ENCODE measurements at regions not wholly inside any gene's neighbourhood (a gene's known extent, or its start where the extent isn't known, plus 50 kb on each side); places are given as distances from the start of the nearest gene placed in this dataset.

DNA sequence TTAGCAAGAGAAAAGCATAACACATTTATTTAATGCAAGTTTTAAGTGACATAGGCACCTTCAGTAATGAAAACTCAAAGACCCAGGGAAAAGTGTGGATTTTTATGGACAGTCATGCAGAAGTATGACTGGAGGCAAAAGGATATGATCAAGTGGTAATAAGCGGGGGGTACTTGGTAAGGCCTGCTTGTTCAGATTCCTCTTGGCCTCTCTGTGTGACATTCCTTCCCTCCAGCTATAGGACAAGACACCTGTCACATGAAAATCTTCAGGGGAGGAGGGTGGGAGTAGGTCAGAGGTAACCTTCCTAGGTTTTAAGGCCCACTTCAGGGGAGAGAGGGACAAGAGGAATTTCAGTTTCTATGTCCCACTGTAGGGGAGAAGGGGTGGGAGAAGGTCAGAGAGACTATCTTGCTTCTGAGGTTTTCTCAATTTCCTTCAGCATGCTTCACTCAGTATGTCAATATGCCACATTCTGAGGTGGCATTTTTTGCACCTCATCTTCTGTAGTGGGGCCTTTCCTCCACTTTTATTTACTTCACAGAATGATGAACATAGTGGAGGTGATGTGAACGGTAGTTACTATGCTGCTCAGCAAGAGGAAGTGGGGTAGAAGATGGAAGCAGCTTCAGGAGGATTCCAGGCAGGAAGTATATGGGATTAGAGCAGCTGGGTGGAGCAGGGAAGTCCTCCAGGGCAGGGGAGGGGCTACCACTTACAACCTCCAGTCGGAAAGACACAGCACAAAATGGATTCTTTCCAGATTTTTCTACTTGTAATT lies 73.2 kb upstream of the RFC3 start:
- Histone ChIP-seq H4K20me1 (ENCODE audit: control insufficient read depth, insufficient read depth, insufficient read length) (no peaks in the 10 kb centered on the region), H4K91ac (ENCODE audit: insufficient read length, low read depth, low read length) (no peak overlapping the region), H3K18ac (ENCODE audit: insufficient read length, low read depth, low read length) (no peak overlapping the region), H4K8ac (replicated peaks; ENCODE audit: insufficient read length, low read depth, low read length) (no peak overlapping the region), H3K27ac (ENCODE audit: insufficient read length, low read depth, low read length) (no peak overlapping the region), H3K4me1 (ENCODE audit: insufficient read depth, low read length) (no peaks in the 10 kb centered on the region), H2AFZ (ENCODE audit: low read length) (no peak overlapping the region), H2AK5ac (ENCODE audit: insufficient read length, low read length) (no peak overlapping the region), H2BK12ac (ENCODE audit: insufficient read length, low read depth, low read length) (no peak overlapping the region), H3K9me3 (ENCODE audit: control insufficient read depth, low read depth, low read length) (no peaks in the 10 kb centered on the region), H2BK120ac (ENCODE audit: low read depth, low read length, poor library complexity, severe bottlenecking) (no peak overlapping the region), H3K79me1 (ENCODE audit: insufficient read depth, low read depth, low read length, poor library complexity, severe bottlenecking) (no peaks in the 10 kb centered on the region), H2BK20ac (ENCODE audit: low read depth, low read length, poor library complexity, severe bottlenecking) (no peak overlapping the region), H4K5ac (ENCODE audit: insufficient read length, low read depth, low read length) (no peak overlapping the region), H3K27me3 (ENCODE audit: insufficient read depth, low read length) (no peaks in the 10 kb centered on the region), H3K4me2 (ENCODE audit: insufficient read depth, insufficient read length, low read length) (no peak overlapping the region), H3K14ac (ENCODE audit: insufficient read depth, low read length) (no peak overlapping the region), H2BK15ac (ENCODE audit: low read depth, low read length) (no peak overlapping the region), H3K9ac (ENCODE audit: extremely low read depth, insufficient read length, low read length) (no peak overlapping the region), H3K23ac (ENCODE audit: insufficient read length, low read depth, low read length) (no peak overlapping the region), H3K56ac (ENCODE audit: insufficient read length, low read depth, low read length) (no peak overlapping the region), H3K4ac (ENCODE audit: low read depth, low read length) (no peak overlapping the region), H3K23me2 (ENCODE audit: insufficient read length, low read depth, low read length, poor library complexity, severe bottlenecking) (no peaks in the 10 kb centered on the region), H3K79me2 (ENCODE audit: insufficient read depth, low read length) (no peaks in the 10 kb centered on the region), H3T11ph (ENCODE audit: low read length) (no peak overlapping the region), H2BK5ac (ENCODE audit: insufficient read length, low read length) (no peak overlapping the region)
- no peak overlapping the region for H3K27ac Mint-ChIP-seq
- no CpG with 5 or more reads among the region's 3 CpGs for WGBS (ENCODE audit: extremely low coverage, insufficient read length, low lambda C conversion rate)
- H3K36me3 Mint-ChIP-seq (ENCODE audit: insufficient read depth in 1 of 3, low read depth in 3 of 3), result no peaks in the 10 kb centered on the region
- DNase-seq, result no peak
- H3K9me3 Mint-ChIP-seq, result no peaks in the 10 kb centered on the region; a peak in 1 of 5 replicates
- H3K4me3 Mint-ChIP-seq, result no peak overlapping the region
- H3K27me3 Mint-ChIP-seq (ENCODE audit: low read depth), result no peaks in the 10 kb centered on the region; the same call in 1 of the 2 replicates
- peaks cover 6 to 9% of the 10 kb centered on the region in 2 experiments for H3K4me1 Mint-ChIP-seq
- TF ChIP-seq CTCF (conservative IDR thresholded peaks at IDR 0.05), result no peak
